GM12874 (cell line): ENCODE measurements at regions not wholly inside any gene's neighbourhood (a gene's known extent, or its start where the extent isn't known, plus 50 kb on each side); places are given as distances from the start of the nearest gene placed in this dataset.

Experiments
- TF ChIP-seq, protein P1 (sequence below): IDR thresholded peaks from 2 replicates; pipeline ENCODE4 v1.5.1; 2011; ENCODE audit warnings: low read depth, mild to moderate bottlenecking, control low read depth, low read length, moderate library complexity; ENCODE audit not compliant: insufficient read depth

- TF ChIP-seq, protein P1, sequence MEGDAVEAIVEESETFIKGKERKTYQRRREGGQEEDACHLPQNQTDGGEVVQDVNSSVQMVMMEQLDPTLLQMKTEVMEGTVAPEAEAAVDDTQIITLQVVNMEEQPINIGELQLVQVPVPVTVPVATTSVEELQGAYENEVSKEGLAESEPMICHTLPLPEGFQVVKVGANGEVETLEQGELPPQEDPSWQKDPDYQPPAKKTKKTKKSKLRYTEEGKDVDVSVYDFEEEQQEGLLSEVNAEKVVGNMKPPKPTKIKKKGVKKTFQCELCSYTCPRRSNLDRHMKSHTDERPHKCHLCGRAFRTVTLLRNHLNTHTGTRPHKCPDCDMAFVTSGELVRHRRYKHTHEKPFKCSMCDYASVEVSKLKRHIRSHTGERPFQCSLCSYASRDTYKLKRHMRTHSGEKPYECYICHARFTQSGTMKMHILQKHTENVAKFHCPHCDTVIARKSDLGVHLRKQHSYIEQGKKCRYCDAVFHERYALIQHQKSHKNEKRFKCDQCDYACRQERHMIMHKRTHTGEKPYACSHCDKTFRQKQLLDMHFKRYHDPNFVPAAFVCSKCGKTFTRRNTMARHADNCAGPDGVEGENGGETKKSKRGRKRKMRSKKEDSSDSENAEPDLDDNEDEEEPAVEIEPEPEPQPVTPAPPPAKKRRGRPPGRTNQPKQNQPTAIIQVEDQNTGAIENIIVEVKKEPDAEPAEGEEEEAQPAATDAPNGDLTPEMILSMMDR = no peak
Observed at GRCh38 chr10:4198216-4198615, 413.2 kb upstream of the KLF6 start.

DNA sequence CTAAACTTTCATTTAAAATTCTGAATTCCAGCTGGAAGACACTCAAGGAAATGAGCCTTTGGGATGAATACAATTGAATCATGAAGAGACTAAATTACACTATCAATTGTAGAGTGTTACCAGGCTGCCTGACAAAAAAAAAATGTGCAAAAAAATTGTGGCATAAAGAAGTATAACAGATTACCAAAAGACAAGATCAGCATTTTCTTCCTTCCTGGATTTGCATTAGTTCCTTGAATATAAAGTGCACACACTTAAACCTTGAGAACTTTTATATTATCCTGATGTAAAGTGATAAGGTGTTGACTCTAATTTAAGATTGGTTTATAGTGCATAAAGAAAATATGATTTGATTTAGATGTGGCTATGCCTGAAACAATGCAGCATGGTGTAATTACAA lies 412.7 kb upstream of the KLF6 start:
- TF ChIP-seq, protein P1 = no peak

DNA sequence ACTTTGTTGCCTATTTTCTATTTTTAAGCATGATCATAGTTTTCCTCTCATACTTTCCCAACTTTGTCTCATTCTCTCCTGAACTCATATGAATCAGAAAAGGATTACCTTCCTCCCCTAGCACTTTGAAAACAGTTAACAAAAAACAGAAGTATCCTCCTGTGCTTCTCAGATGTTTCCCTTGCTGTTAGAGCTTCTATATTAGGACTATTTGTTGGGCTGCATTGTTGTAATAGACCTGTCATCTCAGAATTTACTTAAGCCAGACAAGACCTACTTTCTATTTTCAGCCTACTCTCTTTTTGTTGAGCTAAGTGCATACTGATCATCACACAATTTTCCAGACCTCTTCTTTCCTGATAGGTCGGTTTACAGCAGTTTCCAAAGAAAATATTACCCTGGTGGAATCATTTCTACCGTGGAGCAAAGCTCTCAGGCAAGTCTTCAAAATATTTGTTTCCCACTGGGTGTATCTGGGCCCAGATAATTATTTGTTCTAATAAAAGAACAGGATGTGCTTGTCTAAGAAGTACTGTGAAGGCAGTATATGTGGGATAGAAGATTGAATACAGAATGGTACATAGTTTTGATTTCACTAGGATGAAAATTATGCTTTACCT lies 411.9 kb upstream of the KLF6 start:
- TF ChIP-seq, protein P1 = no peak

- TF ChIP-seq, protein P1 = no peak
Observed at GRCh38 chr10:4196183-4196582, 411.2 kb upstream of the KLF6 start.

DNA sequence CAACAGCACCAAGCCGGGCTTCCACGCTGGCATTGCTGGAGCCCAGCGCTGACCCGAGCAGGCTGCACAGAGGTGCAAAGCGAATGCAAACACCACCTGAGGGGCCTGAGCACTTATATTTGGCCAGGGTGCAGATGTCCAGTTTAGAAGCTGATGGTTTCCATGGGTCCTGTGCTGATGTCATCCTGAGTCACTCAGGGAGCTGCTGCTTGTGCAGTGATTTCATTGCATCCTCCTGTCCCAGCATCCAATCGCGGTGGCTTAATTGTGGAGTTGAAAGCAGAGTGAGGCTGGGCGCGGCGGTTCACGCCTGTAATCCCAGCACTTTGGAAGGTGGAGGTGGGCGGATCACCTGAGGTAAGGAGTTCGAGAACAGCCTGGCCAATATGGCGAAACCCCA lies 410.2 kb upstream of the KLF6 start:
- TF ChIP-seq, protein P1 = no peak

- TF ChIP-seq, protein P1 = no peak
Observed at GRCh38 chr10:4194231-4194630, 409.2 kb upstream of the KLF6 start.

- TF ChIP-seq, protein P1 = no peak
Observed at GRCh38 chr10:4191894-4192293, 406.9 kb upstream of the KLF6 start.

- TF ChIP-seq, protein P1 = no peak
Observed at GRCh38 chr10:4191354-4191753, 406.3 kb upstream of the KLF6 start.
